NT2/D1 (cell line): ENCODE measurements at regions not wholly inside any gene's neighbourhood (a gene's known extent, or its start where the extent isn't known, plus 50 kb on each side); places are given as distances from the start of the nearest gene placed in this dataset.

Experiments used
- SUZ12 ChIP-seq: IDR thresholded peaks from 2 replicates; pipeline ENCODE4 v1.6.1; 2011; ENCODE audit not compliant: insufficient read length, insufficient read depth; ENCODE audit errors: extremely low read depth
- YY1 ChIP-seq: IDR thresholded peaks from 2 replicates; pipeline ENCODE4 v1.6.1; 2011; ENCODE audit not compliant: insufficient read length, insufficient read depth
- ZNF274 ChIP-seq: IDR thresholded peaks from 2 replicates; pipeline ENCODE4 v1.6.1; 2011; ENCODE audit warnings: mild to moderate bottlenecking, low read depth, low read length

- TF ChIP-seq ZNF274 (no peak), YY1 (no peak), SUZ12 (no peak)
Measured at GRCh38 chrX:139191746-139192385, 338.7 kb upstream of the F9 start.
